ENCODE measurements at regions not wholly inside any gene's neighbourhood (a gene's known extent, or its start where the extent isn't known, plus 50 kb on each side); places are given as distances from the start of the nearest gene placed in this dataset.

GRCh38 chr14:104514156-104514848 is 65.3 kb upstream of the C14orf180 start:
- BruUV-seq (replicated peaks) = no TSS peak

DNA sequence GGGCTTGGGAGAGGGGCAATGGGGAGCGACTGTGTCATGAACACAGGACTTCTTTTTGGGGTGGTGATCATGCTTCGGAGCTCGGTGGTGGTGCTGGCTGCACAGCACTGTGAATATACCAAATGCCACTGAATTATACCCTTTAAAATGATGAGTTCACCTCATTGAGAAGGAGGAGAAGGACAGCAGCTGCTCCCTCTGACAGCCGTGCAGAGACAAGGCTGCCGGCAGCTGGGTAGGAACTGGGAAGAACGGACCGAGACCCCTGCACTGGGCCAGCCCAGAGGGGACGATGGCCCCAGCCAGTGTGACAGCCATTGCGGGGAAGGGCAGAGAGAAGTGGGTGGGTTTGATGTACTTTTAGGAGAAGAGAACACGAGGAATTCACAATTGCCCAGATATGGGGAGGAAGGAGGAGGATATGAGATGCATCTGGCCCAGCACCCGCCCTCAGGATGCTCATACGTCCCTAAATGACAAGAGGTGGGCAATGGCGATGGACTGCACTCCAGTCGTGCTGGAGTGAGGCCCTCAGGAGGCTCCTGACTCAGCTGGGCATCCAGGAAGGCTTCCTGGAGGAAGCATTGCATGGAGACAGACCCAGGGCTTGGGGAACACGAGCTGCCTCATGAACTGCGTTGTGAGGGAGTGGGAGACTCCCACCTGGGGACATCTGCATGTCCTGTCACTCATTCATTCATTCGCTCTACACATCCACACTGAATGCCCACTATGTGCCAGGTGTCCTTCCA is 64.3 kb upstream of the C14orf180 start:
- no peak overlapping the region for H3K4me3 ChIP-seq
- no TSS peak for BruUV-seq (replicated peaks)
- H3K79me2 ChIP-seq (ENCODE audit: low read depth) = no peaks in the 10 kb centered on the region
- CTCF ChIA-PET = no interaction called here
- intact Hi-C loops (cut with micrococcal nuclease; ENCODE audit: unreplicated experiment) = no loop called here
- peak in 1 of 2 experiments; percentile 28 for DNase-seq
- POLR2A ChIA-PET (ENCODE audit: unreplicated experiment) = no interaction called here
- H2AFZ ChIP-seq = no peak overlapping the region
- H3K27me3 ChIP-seq (ENCODE audit: insufficient read depth, low read depth) = peaks cover 98% of the 10 kb centered on the region
- no peaks in the 10 kb centered on the region for H3K4me1 ChIP-seq (replicated peaks; ENCODE audit: insufficient read depth)
- H3K9me3 ChIP-seq (ENCODE audit: insufficient read depth, low read depth) = no peaks in the 10 kb centered on the region
- H3K36me3 ChIP-seq (ENCODE audit: low read depth) = no peaks in the 10 kb centered on the region
- H3K27ac ChIP-seq = no peak overlapping the region
- TF ChIP-seq, protein P1, sequence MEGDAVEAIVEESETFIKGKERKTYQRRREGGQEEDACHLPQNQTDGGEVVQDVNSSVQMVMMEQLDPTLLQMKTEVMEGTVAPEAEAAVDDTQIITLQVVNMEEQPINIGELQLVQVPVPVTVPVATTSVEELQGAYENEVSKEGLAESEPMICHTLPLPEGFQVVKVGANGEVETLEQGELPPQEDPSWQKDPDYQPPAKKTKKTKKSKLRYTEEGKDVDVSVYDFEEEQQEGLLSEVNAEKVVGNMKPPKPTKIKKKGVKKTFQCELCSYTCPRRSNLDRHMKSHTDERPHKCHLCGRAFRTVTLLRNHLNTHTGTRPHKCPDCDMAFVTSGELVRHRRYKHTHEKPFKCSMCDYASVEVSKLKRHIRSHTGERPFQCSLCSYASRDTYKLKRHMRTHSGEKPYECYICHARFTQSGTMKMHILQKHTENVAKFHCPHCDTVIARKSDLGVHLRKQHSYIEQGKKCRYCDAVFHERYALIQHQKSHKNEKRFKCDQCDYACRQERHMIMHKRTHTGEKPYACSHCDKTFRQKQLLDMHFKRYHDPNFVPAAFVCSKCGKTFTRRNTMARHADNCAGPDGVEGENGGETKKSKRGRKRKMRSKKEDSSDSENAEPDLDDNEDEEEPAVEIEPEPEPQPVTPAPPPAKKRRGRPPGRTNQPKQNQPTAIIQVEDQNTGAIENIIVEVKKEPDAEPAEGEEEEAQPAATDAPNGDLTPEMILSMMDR (conservative IDR thresholded peaks at IDR 0.05) = no peak
- TF ChIP-seq EZH2 (IDR thresholded peaks at IDR 0.05; ENCODE audit: low read depth) = no peak
- no peaks in the 10 kb centered on the region for H3K9me2 ChIP-seq (ENCODE audit: insufficient read depth)
- H4K20me1 ChIP-seq (ENCODE audit: insufficient read depth) = 0 out of 2 replicates have a peak, but pooled peaks cover 3% of the 10 kb centered on the region
- H3F3A ChIP-seq (ENCODE audit: insufficient read depth, low read depth) = no peaks in the 10 kb centered on the region
- H3K4me2 ChIP-seq = no peak overlapping the region

More at GRCh38 chr14:104514156-104514848, 65.3 kb upstream of the C14orf180 start:
- no peak overlapping the region for H2AFZ ChIP-seq
- no peaks in the 10 kb centered on the region for H3K9me3 ChIP-seq (ENCODE audit: insufficient read depth, low read depth)
- no peaks in the 10 kb centered on the region for H3F3A ChIP-seq (ENCODE audit: insufficient read depth, low read depth)
- H3K79me2 ChIP-seq (ENCODE audit: low read depth) = no peaks in the 10 kb centered on the region
- intact Hi-C loops (cut with micrococcal nuclease; ENCODE audit: unreplicated experiment) = no loop called here
- H3K9me2 ChIP-seq (ENCODE audit: insufficient read depth) = no peaks in the 10 kb centered on the region
- TF ChIP-seq, protein P1 (conservative IDR thresholded peaks at IDR 0.05) = no peak
- no peak for TF ChIP-seq EZH2 (IDR thresholded peaks at IDR 0.05; ENCODE audit: low read depth)
- H3K27me3 ChIP-seq (ENCODE audit: insufficient read depth, low read depth) = peaks cover 93% of the 10 kb centered on the region
- H4K20me1 ChIP-seq (ENCODE audit: insufficient read depth) = 0 out of 2 replicates have a peak, but pooled peaks cover 3% of the 10 kb centered on the region
- no peak overlapping the region for H3K4me3 ChIP-seq
- CTCF ChIA-PET = no interaction called here
- no peaks in the 10 kb centered on the region for H3K36me3 ChIP-seq (ENCODE audit: low read depth)
- peak in 1 of 2 experiments; percentile 10 for DNase-seq
- no peak overlapping the region for H3K27ac ChIP-seq
- H3K4me2 ChIP-seq = no peak overlapping the region
- no peaks in the 10 kb centered on the region for H3K4me1 ChIP-seq (replicated peaks; ENCODE audit: insufficient read depth)
- POLR2A ChIA-PET (ENCODE audit: unreplicated experiment) = no interaction called here

DNA sequence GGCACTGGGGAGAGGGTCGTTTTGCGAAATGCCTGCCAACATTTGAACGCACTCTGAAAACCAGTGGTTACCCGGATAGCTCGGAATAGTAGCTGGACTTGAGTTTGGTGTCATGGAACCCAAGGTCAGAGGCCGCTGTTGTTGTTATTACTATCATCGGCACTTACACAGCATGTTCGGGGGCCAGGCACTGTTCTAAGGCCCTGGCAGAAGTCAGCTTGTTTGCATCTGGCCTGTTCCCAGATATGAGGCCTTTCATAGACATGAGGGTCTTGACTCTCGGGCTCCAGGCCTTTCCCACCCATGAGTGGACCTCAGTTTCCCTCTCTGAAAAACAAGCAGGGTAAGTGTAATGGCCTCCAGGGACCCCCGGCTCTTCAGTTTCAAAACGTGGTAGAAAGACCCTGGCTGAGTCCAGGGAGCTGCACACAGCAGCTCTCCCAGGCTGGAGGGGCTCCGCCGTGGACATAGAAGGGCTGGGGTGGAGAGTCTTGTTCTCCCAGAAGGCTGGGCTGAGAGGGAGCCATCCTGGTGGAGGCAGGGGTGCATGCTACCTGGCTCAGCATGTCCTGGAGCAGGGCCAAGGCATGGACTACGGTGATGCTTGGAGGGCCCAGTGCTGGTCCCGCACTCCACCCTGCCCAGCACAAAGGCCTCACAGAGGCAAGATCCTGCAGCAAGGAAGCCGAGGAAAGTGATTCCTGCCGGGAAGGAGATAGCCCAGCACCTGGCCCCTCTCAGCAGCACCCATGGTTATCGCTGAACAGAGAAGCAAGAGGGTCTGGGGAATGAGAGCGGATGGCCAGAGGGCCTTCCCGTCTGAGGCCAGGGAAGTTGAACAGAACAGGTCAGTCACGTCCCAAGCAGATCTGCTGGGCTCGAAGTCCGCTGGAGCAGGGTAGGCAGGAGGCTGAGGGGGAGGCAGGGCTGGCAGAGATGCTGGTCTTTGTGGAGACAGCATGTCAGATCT is 63.5 kb upstream of the C14orf180 start:
- Histone ChIP-seq H2AFZ (no peak overlapping the region), H3K27me3 (ENCODE audit: insufficient read depth, low read depth) (peaks cover 98% of the 10 kb centered on the region), H3K79me2 (ENCODE audit: low read depth) (no peaks in the 10 kb centered on the region), H3K9me3 (ENCODE audit: insufficient read depth, low read depth) (no peaks in the 10 kb centered on the region), H4K20me1 (ENCODE audit: insufficient read depth) (no peaks in the 10 kb centered on the region), H3K36me3 (ENCODE audit: low read depth) (no peaks in the 10 kb centered on the region), H3K27ac (no peak overlapping the region), H3K4me1 (replicated peaks; ENCODE audit: insufficient read depth) (no peaks in the 10 kb centered on the region), H3K9me2 (ENCODE audit: insufficient read depth) (no peaks in the 10 kb centered on the region), H3K4me3 (no peak overlapping the region), H3K4me2 (no peak overlapping the region), H3F3A (ENCODE audit: insufficient read depth, low read depth) (no peaks in the 10 kb centered on the region)
- no peak for DNase-seq
- POLR2A ChIA-PET (ENCODE audit: unreplicated experiment) = no interaction called here
- CTCF ChIA-PET = no interaction called here
- intact Hi-C loops (cut with micrococcal nuclease; ENCODE audit: unreplicated experiment) = no loop called here
- TF ChIP-seq, protein P1 (conservative IDR thresholded peaks at IDR 0.05) = no peak
- no peak for TF ChIP-seq EZH2 (IDR thresholded peaks at IDR 0.05; ENCODE audit: low read depth)
- BruUV-seq (replicated peaks) = no TSS peak
